ENCODE measurements at regions not wholly inside any gene's neighbourhood (a gene's known extent, or its start where the extent isn't known, plus 50 kb on each side); places are given as distances from the start of the nearest gene placed in this dataset.
A peak's percentile ranks its signal among the peaks of the same experiment; 100 is the strongest.

DNA sequence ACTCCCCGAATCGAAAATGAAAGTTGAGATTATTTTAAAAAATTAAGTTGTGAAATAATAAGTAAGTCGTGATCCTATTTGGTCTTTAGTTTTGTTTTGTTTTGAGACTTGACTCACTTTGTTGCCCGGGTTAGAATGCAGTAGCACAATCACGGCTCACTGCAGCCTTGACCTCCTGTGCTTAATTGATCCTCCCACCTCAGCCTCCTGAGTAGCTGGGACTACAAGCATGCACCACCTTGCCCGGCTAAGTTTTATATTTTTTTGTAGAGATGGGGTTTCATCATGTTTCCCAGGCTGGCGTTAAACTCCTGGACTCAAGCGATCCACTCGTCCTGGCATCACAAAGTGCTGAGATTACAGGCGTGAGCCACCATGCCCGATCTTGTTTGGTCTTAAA, 326.2 kb downstream of the MYCN start:
- no peak for DNase-seq

GRCh38 chr2:16264931-16265540, 324.7 kb downstream of the MYCN start:
- no peak for DNase-seq

DNA sequence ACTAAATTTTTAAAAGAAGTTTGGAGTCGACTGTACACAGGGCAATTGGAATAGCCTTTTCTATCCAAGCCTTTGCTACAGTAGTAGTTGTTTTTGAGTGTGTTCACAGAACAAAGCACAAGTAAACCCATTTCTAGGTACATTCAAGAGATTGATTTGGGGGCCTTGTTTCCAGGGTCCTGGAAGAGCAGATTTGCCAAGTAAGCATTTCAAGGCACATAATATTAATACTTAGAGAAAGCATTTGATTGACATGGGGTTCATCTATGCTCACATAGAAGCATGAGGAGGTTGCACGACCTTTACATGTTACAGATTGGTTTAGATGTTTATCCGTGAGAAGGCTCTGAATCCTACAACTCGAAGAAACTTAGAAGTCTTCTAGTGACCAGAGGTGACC, 324.1 kb downstream of the MYCN start:
- no peak for DNase-seq

- no peak for DNase-seq
Measured at GRCh38 chr2:16263241-16263890, 323.0 kb downstream of the MYCN start.

DNA sequence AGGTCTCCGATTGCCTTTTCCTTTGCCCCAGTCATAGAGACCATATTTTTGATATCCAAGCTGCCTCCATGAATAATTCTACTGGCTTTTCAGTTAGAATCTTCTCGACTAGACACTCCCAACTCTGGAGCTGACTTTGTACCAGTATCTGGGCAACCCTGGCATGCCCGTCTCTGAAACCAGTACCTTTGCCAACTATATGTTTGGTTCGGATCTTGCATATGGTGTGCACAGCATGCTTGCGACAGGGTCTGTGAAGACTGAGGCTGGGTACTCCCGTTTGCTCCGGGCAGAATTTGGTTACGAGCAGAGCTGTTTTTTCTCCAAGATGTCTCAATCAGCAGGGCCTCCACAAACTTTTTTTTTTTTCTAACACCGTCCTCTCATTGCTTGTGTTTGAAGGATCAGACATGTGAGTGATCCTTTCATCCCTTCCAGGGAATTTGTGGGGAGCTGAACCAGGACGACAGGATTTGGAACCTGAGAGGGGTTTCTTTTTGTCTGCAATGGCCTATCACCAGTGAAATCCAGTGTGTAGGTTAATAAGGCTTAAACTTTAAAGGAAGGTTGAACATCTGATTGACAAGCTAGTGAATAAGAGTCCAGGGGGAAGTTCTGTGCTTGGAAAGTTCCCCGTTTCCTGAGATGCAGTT, 322.3 kb downstream of the MYCN start:
- DNase-seq, result peak; percentile 13

DNA sequence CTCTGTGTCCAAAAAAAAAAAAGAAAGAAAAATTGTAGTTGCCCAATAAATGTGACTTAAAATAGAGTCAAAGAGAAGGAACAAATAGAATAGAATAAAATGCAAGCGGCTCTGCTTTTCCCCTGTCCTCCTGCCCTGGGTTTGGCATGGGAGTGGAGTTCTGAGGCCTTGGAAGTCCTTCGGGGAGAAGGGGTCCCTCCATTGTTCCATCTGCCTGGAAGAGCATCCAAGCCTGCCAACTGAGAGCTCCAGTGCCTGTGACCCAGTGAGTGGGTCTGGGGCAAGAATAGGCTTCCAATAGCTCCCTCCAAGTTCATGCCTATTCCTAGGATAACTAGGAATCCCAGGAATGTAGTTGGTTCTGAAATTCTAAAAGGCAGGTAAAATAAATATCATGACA, 321.4 kb downstream of the MYCN start:
- DNase-seq, result no peak

GRCh38 chr2:16261071-16261470, 320.7 kb downstream of the MYCN start:
- no peak for DNase-seq

GRCh38 chr2:16260041-16260830, 319.9 kb downstream of the MYCN start:
- DNase-seq, result no peak

DNA sequence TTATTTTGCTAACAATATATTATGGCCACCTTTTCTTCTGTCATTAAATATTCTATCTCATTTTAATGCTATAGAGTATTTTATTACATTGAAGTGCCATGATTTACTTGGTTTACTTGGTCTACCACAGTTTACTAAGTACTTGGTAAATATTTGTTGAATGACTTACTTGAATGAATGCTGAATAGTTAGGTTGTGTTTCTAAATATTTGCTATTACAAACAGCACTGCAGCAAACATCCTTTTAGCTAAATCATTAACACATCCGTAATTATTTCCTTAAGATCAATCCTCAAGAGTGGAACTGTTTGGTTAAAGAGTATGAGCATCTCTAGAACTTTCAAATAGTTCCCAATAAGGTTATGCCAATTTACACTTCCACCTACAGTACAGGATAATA, 318.7 kb downstream of the MYCN start:
- DNase-seq, result no peak

GRCh38 chr2:16258350-16258749, 318.0 kb downstream of the MYCN start:
- DNase-seq, result no peak

DNA sequence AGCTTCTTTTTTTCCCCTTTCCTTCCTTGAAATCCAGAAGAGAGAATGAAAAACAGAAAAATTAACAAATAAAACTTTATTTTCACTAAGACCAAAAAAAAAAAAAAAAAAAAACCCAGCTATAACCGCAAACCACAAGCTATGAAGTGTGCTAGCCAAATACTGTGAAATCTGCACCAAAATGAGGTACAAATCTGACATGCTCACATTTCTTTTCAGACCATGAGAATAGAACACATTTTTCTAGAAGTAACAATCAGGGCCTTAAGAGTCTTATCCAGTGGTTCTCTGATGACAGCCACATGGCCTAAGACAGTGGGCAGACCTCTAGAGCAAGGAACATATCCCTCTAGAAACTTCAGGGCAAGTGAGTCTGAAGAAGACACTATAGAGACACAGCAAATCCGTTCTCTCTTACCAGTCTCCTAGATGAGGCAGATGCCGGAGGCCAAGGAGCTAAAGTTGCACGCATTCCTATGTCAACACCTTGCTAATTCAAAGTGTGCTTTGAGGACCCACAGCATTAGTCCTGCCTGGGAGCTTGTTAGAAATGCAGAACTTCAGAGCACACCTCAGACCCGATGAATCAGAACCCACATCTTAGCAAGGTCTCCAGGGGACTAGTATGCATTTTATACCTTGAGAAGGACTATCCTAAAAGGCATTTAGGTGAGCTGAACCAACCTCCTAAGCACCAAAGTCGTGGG, 317.1 kb downstream of the MYCN start:
- no peak for DNase-seq

DNA sequence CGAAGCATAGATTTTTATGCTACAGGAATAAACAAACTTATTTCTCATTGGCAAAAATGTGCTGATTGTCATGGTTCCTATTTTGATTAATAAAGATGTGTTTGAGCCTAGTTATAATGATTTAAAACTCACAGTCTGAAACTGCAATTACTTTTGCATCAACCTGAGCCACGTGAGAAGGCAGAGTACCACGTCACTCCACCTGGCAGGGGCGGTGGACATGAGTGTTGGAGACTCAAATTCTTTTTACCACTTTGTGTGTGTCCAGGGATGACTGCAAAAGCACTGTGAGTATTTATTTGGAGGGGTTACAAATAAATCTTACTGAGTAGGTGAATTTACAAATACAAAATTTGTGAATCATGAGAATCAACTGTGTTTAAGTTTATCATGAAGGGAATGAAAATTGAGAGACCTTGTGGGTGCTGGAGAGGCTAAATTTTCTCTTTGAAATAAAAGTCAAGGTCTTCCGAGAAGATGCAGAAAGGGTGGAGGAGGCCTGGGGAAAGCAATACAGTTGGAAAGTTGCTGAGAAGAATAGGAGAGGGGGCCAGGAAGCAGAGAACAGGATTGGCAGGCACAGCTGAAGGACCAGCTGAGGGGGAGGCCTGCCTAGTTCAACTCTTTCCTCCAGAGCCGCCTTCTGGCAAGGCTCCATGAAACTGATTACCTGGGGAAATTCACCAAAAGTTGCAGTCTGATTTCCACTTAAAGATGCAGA, 316.4 kb downstream of the MYCN start:
- DNase-seq, result no peak

GRCh38 chr2:16255120-16255519, 314.8 kb downstream of the MYCN start:
- no peak for DNase-seq

- DNase-seq, result no peak
Measured at GRCh38 chr2:16254356-16254965, 314.1 kb downstream of the MYCN start.

GRCh38 chr2:16253291-16253690, 312.9 kb downstream of the MYCN start:
- DNase-seq, result no peak

DNA sequence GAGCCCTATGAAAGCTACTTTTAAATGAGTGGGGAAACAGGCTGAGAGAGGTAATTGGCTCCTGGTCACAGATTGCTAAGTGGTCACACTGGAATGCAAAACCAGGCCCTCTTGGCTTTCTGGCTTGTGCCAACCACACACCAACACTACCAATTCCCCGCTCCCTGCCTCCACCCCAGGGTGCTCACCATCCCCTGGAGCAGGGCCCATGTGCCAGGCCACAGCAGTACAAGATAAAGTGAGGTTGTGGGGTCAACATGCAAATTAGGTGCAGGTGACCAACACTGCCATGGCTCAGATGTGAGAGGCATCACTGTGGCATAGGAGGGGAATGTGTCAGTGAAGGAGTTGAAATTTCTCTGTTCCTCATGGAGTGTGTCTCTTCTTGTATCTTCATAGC, 312.5 kb downstream of the MYCN start:
- no peak for DNase-seq

- no peak for DNase-seq
Measured at GRCh38 chr2:16252251-16252650, 311.9 kb downstream of the MYCN start.

DNA sequence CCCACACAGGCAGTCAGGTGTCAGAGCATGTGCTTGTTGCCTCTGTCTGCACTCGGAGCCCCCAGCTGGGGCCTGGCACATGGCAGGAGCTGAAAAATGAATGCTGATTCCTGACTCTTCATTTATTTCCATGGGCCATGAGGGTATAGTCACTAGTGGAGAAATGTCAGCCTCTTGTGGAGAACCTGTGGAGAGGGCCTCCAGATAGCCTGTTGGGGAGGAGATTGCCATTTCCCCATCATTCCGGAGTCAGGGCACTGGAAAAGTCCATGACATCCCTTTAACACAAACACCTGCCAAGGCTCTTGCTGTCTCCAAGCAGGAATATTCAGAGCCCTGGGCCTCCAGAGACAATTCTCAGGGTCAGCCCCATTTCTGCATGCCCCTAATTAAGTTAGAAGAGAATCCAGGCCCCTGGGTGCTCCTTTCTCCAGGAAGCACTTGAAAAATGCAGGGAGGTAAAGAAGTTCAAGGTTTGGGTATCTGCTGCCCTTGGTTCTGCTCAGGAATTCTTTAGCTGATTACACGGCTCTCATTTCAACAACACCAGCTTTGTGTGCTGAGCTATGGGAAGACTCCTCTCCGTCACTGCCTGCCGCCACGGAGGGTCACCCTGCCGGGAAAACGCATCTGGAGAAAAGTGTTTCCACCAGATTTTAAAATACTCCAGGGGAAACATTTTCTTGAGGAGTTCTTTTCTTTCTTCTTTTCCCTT, 311.3 kb downstream of the MYCN start:
- DNase-seq, result no peak

DNA sequence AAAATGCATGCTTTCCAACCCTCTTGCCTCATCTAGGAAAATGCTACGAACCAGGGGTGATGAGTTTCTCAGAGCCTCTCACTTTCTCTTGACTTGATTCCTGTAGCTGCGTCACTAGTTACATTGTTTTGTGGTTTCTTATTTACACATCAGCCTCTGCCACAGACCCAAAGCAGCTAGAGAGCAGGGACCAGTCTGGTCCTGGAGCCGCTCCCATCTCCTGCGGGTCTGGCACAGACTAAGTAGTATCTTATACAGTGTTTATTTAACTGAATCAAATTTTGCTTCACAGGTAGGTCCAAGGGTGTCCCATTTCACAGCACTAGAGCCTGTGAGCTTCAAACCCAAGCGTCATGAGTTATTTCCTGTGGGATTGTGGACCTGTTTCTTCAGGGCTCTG, 310.5 kb downstream of the MYCN start:
- DNase-seq, result no peak

DNA sequence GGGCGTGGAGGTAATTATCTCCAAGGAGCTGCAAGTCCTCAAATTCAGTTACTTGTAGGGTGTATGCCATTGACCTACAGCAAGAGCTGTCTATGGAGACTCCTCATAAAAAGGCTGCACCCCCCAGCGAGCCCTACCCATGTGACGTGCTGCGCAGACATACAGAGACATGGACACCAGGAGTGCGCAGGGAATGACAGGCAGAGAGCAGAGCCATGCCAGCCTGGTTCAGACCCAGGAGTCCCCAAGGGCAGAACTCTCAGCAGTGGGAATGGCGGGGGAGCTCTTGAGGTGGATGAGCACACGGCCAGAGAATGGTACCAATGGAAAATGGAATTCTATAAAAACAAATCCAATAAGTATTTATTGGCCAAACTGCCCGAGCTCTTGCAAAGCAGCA, 310.1 kb downstream of the MYCN start:
- DNase-seq, result no peak

DNA sequence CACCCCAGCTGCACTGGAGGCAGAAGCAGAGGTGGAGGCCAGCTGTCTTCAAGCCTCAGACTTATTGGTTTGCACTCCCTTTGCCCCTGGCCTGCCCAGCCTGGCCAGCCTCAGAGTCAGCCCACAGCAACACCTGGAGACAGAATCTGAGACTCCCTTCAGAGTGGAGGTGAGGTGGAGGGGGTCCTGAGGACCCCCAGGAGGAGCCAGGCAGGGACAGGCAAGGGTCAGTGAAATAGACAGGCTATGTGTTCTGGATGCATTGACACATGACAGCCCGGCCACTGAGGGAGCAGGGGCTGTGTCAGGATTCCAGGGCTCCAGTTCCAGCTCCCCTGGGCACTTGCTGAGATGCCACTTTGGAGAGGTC, 309.7 kb downstream of the MYCN start:
- no peak for DNase-seq
